Astrocyte of the cerebellum (primary cell): ENCODE measurements at regions not wholly inside any gene's neighbourhood (a gene's known extent, or its start where the extent isn't known, plus 50 kb on each side); places are given as distances from the start of the nearest gene placed in this dataset.

Experiments
- DNase-seq: peaks from one replicate; pipeline ENCODE4 v3.0.0-alpha.2; 2011; ENCODE audit warnings: low read depth
- H3K4me3 ChIP-seq: 2 replicates; pipeline ENCODE4 v1.5.1; 2011; ENCODE audit warnings: mild to moderate bottlenecking, low read depth, low read length, moderate library complexity
- CTCF ChIP-seq: IDR thresholded peaks from 2 replicates; pipeline ENCODE4 v1.5.1; 2012; ENCODE audit warnings: low read length, low read depth, moderate library complexity, mild to moderate bottlenecking; ENCODE audit errors: missing control alignments
- in situ Hi-C: cut with HindIII; loops from 2 replicates; pipeline ENCODE4 v1.10.0; 2017; ENCODE audit warnings: low sequenced_read_pairs

DNA sequence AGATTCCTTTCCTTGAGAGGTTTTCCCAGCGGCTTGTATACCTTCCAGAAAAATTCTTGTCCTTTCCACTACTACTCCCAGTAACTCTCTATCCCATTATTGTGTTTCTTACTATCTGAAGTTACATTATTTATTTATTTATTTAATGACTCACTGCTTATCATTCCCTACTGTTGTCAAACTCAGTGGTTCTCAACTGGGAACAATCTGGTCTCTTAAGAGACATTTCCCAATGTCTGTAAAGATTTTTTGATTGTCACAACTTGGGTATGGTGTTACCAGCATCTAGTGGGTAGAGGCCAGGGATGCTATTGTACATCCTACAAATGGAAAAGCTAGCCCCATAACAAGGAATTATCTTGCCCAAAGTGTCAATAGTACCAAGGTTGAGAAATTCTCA is 771.5 kb upstream of the ADGRL2 start:
- DNase-seq = no peak
- no peak overlapping the region for H3K4me3 ChIP-seq
- in situ Hi-C loops = no loop called here
- no peak for TF ChIP-seq CTCF

GRCh38 chr1:81023187-81023724 is 777.5 kb upstream of the ADGRL2 start:
- no peak overlapping the region for H3K4me3 ChIP-seq
- no peak for DNase-seq
- in situ Hi-C loops = no loop called here
- no peak for TF ChIP-seq CTCF

- in situ Hi-C loops = no loop called here
- no peak for DNase-seq
Measured at GRCh38 chr1:81021134-81021533, 779.6 kb upstream of the ADGRL2 start.

GRCh38 chr1:81020506-81020905 is 780.2 kb upstream of the ADGRL2 start:
- DNase-seq = no peak
- in situ Hi-C loops = no loop called here
- no peak for TF ChIP-seq CTCF
- H3K4me3 ChIP-seq = no peak overlapping the region

More at GRCh38 chr1:81021134-81021533, 779.6 kb upstream of the ADGRL2 start:
- H3K4me3 ChIP-seq = no peak overlapping the region
- TF ChIP-seq CTCF = no peak

DNA sequence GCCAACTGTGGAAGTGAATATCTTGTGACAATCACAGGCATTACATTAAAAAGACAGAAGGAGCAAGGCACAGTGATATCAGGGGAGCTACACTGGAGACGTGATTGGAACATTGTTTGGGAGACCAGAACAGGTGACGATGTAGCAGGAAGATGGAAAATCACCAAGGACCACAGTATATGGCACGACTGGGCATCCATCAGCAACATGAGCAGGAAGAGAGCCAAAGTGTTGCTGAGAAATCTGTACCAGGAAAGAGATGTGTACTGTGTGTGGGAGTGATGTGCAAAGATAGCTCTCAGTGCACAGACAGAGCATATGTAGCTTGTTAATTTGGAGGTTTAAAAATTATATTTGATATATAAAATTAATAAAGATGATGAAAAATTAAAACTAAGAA is 790.6 kb upstream of the ADGRL2 start:
- no peak overlapping the region for H3K4me3 ChIP-seq
- TF ChIP-seq CTCF = no peak
- no peak for DNase-seq
- in situ Hi-C loops = no loop called here

- TF ChIP-seq CTCF = no peak
- H3K4me3 ChIP-seq = no peak overlapping the region
- no peak for DNase-seq
- in situ Hi-C loops = no loop called here
Measured at GRCh38 chr1:81008293-81008692, 792.4 kb upstream of the ADGRL2 start.

GRCh38 chr1:81007024-81007423 is 793.7 kb upstream of the ADGRL2 start:
- in situ Hi-C loops = no loop called here
- TF ChIP-seq CTCF = no peak

More at GRCh38 chr1:81007024-81007423, 793.7 kb upstream of the ADGRL2 start:
- H3K4me3 ChIP-seq = no peak overlapping the region
- DNase-seq = no peak
